ENCODE measurements at regions not wholly inside any gene's neighbourhood (a gene's known extent, or its start where the extent isn't known, plus 50 kb on each side); places are given as distances from the start of the nearest gene placed in this dataset. TPM values are rescaled to one million over a fixed set of nuclear protein-coding genes. Genes with fewer than 3 reads are reported as not detected.
"Not testable (repeated sequence)": the region's sequence is repeated elsewhere in the genome, so short reads cannot be mapped to it uniquely, and the experiment has no call there.

- H3K4me3 ChIP-seq (ENCODE audit: low read depth, low read length) = no peak overlapping the region
- DNase-seq (ENCODE audit: low read depth) = no peak
- TF ChIP-seq, protein P1, sequence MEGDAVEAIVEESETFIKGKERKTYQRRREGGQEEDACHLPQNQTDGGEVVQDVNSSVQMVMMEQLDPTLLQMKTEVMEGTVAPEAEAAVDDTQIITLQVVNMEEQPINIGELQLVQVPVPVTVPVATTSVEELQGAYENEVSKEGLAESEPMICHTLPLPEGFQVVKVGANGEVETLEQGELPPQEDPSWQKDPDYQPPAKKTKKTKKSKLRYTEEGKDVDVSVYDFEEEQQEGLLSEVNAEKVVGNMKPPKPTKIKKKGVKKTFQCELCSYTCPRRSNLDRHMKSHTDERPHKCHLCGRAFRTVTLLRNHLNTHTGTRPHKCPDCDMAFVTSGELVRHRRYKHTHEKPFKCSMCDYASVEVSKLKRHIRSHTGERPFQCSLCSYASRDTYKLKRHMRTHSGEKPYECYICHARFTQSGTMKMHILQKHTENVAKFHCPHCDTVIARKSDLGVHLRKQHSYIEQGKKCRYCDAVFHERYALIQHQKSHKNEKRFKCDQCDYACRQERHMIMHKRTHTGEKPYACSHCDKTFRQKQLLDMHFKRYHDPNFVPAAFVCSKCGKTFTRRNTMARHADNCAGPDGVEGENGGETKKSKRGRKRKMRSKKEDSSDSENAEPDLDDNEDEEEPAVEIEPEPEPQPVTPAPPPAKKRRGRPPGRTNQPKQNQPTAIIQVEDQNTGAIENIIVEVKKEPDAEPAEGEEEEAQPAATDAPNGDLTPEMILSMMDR (IDR thresholded peaks at IDR 0.05; ENCODE audit: insufficient read depth, low read length) = no peak
These were observed 65.3 kb upstream of the DHRSX start for GRCh38 chrX:2566055-2566454.

- H3K4me3 ChIP-seq (ENCODE audit: low read depth, low read length) = no peak overlapping the region
- DNase-seq (ENCODE audit: low read depth) = no peak
- TF ChIP-seq, protein P1 (IDR thresholded peaks at IDR 0.05; ENCODE audit: insufficient read depth, low read length) = no peak
These were observed 60.7 kb upstream of the DHRSX start for GRCh38 chrX:2561456-2561855.

DNA sequence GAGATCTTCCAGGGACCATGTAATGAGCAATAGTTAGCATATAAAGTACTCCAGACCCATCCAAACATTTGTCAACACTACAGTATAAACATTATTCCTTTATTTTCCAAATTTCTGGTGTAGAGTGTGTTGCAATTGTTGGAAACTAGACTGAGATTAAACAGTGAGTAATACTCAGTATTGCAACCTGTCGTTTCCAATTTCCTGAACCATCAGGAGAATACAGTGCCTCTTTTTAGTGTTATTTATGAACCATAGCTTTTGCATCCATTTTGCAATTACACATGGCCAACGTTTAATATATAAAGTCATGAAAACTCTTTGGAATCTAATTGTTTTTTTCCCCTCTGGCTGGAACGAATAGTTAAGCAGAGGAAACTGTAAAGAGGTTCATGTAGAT lies 58.3 kb upstream of the DHRSX start:
- DNase-seq (ENCODE audit: low read depth) = peak; percentile 50
- H3K4me3 ChIP-seq (ENCODE audit: low read depth, low read length) = no peak overlapping the region
- TF ChIP-seq, protein P1 (IDR thresholded peaks at IDR 0.05; ENCODE audit: insufficient read depth, low read length) = no peak

GRCh38 chrX:2554891-2555290 lies 54.1 kb upstream of the DHRSX start:
- no peak overlapping the region for H3K4me3 ChIP-seq (ENCODE audit: low read depth, low read length)
- TF ChIP-seq, protein P1 (IDR thresholded peaks at IDR 0.05; ENCODE audit: insufficient read depth, low read length) = no peak
- DNase-seq (ENCODE audit: low read depth) = no peak

DNA sequence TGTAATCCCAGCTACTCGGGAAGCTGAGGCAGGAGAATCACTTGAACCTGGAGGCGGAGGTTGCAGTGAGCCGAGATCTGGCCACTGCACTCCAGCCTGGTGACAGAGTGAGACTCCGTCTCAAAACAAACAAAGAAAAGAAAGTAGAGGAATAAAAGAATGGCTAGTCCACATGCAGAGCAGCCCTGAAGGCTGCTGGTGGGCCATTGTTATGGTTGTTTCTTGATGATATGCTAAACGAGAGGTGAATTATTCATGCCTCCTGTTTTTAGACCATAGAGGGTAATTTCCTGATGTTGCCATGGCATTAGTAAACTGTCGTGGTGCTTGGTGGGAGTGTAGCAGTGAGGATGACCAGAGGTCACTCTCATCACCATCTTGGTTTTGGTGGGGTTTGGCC lies 53.3 kb upstream of the DHRSX start:
- H3K4me3 ChIP-seq (ENCODE audit: low read depth, low read length); DNase-seq (ENCODE audit: low read depth): not testable (repeated sequence)

DNA sequence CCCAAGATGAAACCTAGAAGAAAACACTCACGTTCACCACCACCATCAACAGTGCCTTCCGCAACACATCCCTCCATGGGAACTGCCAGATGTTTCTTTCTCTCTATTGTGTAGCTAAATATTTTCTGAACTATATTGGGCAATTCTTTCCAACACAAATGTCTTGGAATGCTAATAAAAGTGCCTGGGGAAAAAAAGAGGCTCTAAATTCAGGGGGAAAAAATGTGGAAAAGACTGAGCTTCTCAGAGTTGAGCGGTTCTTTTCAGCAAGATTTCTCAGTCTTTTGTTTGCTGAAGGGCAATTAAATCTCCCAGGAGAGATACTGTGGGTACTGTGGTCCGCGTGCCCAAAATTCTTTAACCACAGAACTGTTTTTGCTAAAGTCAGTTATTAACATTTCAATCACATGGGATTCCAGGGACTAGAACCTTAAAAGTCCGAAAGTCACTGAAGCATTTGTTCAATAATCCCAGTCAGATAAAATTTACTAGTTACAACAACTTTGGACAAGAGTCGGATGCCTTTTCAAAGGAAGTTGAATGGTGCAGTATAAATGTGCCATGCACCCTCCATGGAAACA lies 51.9 kb upstream of the DHRSX start:
- no peak overlapping the region for H3K4me3 ChIP-seq (ENCODE audit: low read depth, low read length)
- peak; percentile 48 for DNase-seq (ENCODE audit: low read depth)
- TF ChIP-seq, protein P1 (IDR thresholded peaks at IDR 0.05; ENCODE audit: insufficient read depth, low read length) = no peak

DNA sequence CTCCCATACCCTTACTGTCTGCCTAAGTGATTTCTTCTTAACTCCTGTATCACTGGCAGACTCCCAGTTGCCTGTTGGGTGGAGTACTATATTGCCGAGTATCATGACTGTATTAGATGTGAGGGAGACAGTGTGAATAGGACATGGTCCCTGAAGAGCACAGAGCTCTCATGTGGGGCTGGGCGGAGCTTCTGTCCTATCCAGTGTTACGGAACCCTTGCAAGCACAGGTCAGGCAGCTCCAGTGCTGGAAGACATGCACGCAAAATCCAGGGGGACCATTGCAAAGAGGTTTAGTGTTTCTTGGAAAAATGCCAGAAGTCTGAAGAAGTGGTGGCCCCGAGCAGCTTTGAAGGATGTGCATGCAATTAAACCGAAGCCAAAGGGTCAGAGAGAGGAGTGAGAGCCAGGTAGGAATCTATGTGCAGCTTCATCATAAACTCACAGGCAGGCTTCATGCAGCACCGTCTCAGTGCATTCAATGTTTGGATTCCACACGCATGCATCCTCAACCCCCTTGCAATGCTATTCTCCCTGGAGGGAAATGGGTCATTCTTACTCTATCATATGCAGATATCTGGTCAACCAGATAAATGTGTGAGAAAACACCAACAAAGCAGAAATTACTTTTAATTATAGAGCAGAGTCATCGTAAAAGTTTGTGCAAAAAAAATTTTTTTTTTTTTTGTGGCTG lies 49.7 kb upstream of the DHRSX start:
- DNase-seq (ENCODE audit: low read depth) = no peak
- H3K4me3 ChIP-seq (ENCODE audit: low read depth, low read length) = no peak overlapping the region

More for the DNA sequence above, 49.7 kb upstream of the DHRSX start:
- TF ChIP-seq, protein P1 (IDR thresholded peaks at IDR 0.05; ENCODE audit: insufficient read depth, low read length) = no peak

Small RNA genes lying in the stretch of these regions (small RNA-seq; reads per million reads assigned to genes)
- not detected for gene MIR6089
